Endodermal cell (in vitro differentiated cells): ENCODE measurements at regions not wholly inside any gene's neighbourhood (a gene's known extent, or its start where the extent isn't known, plus 50 kb on each side); places are given as distances from the start of the nearest gene placed in this dataset.

ENCODE experiments used
- DNase-seq: peaks from one replicate; pipeline ENCODE4 v3.0.0-alpha.2; 2017
- H3K27ac ChIP-seq: 2 replicates; pipeline ENCODE4 v1.5.1; 2013; ENCODE audit warnings: mild to moderate bottlenecking, low read depth, low read length, moderate library complexity
- H3K27me3 ChIP-seq: 2 replicates; pipeline ENCODE4 v1.6.1; 2013; ENCODE audit warnings: mild to moderate bottlenecking, low read length, moderate library complexity; ENCODE audit not compliant: insufficient read depth, control insufficient read depth, poor library complexity, severe bottlenecking
- H3K36me3 ChIP-seq: 2 replicates; pipeline ENCODE4 v1.7.0; 2013; ENCODE audit warnings: mild to moderate bottlenecking, low read length, moderate library complexity; ENCODE audit not compliant: control insufficient read depth, insufficient read depth
- H3K4me1 ChIP-seq: one replicate; pipeline ENCODE4 v1.7.0; 2013; ENCODE audit warnings: low read length; ENCODE audit not compliant: control insufficient read depth, insufficient read depth
- H3K4me3 ChIP-seq: 2 replicates; pipeline ENCODE4 v1.5.1; 2013; ENCODE audit warnings: mild to moderate bottlenecking, low read length, moderate library complexity
- H3K9ac ChIP-seq: 2 replicates; pipeline ENCODE4 v1.6.1; 2013; ENCODE audit warnings: mild to moderate bottlenecking, low read length, moderate library complexity; ENCODE audit not compliant: poor library complexity, severe bottlenecking; ENCODE audit errors: extremely low read depth
- H3K9me3 ChIP-seq: 2 replicates; pipeline ENCODE4 v1.6.1; 2013; ENCODE audit warnings: mild to moderate bottlenecking, low read length, moderate library complexity; ENCODE audit not compliant: control insufficient read depth
- H3K27ac Mint-ChIP-seq: 2 replicates; pipeline ENCODE4 v1.8.0; 2020; ENCODE audit warnings: mixed read lengths
- H3K27me3 Mint-ChIP-seq: 2 replicates; pipeline ENCODE4 v1.8.0; 2021; ENCODE audit warnings: mild to moderate bottlenecking, mixed read lengths; ENCODE audit not compliant: insufficient read depth
- H3K36me3 Mint-ChIP-seq: 2 replicates; pipeline ENCODE4 v1.8.0; 2020; ENCODE audit warnings: low read depth, mixed read lengths
- H3K4me1 Mint-ChIP-seq: 2 replicates; pipeline ENCODE4 v1.8.0; 2020; ENCODE audit warnings: mixed read lengths
- H3K4me3 Mint-ChIP-seq: 2 replicates; pipeline ENCODE4 v1.8.0; 2020; ENCODE audit warnings: mild to moderate bottlenecking, moderate library complexity, mixed read lengths
- H3K9me3 Mint-ChIP-seq: 2 replicates; pipeline ENCODE4 v1.8.0; 2020; ENCODE audit warnings: mild to moderate bottlenecking, mixed read lengths
- CTCF ChIP-seq: fragments of 200-600 bp; sonication (generic); conservative IDR thresholded peaks from 2 replicates; pipeline ENCODE4 v1.5.0; 2021; ENCODE audit warnings: antibody characterized with exemption, mild to moderate bottlenecking
- WGBS, 2 experiments: methylation state at CpG; one replicate each; pipeline versions ENCODE4 v1.1.5 to v1.1.7; 2013; ENCODE audit warnings: missing lambda C conversion rate in 2 of 2, mixed read lengths in 1 of 2; ENCODE audit not compliant: insufficient coverage in 1 of 2, insufficient read length in 1 of 2; 5-methylcytosine and 5-hydroxymethylcytosine counted together

- H3K4me3 Mint-ChIP-seq, result no peak overlapping the region
- peaks cover 1% of the 10 kb centered on the region for H3K9me3 Mint-ChIP-seq
- H3K36me3 Mint-ChIP-seq, result no peaks in the 10 kb centered on the region
- no peaks in the 10 kb centered on the region for H3K4me1 Mint-ChIP-seq
- no peak overlapping the region for H3K27ac Mint-ChIP-seq
- Histone ChIP-seq H3K4me3 (no peak overlapping the region), H3K36me3 (no peaks in the 10 kb centered on the region), H3K9me3 (no peaks in the 10 kb centered on the region), H3K27me3 (peaks cover 100% of the 10 kb centered on the region), H3K4me1 (no peaks in the 10 kb centered on the region), H3K9ac (no peak overlapping the region), H3K27ac (no peak overlapping the region)
- TF ChIP-seq CTCF, result no peak
- no peak for DNase-seq
- H3K27me3 Mint-ChIP-seq, result peaks cover 100% of the 10 kb centered on the region
- WGBS, 2 experiments, result 87 to 91% methylated on average over 4 to 5 of the region's 5 CpGs
Measured at GRCh38 chr9:107809871-107810460, 320.4 kb upstream of the KLF4 start.

- DNase-seq, result no peak
- Histone ChIP-seq H3K9ac (no peak overlapping the region), H3K27ac (no peak overlapping the region), H3K4me3 (no peak overlapping the region), H3K36me3 (no peaks in the 10 kb centered on the region), H3K4me1 (no peaks in the 10 kb centered on the region), H3K27me3 (peaks cover 100% of the 10 kb centered on the region), H3K9me3 (no peaks in the 10 kb centered on the region)
- H3K4me3 Mint-ChIP-seq, result no peak overlapping the region
- no peak for TF ChIP-seq CTCF
- peaks cover 100% of the 10 kb centered on the region for H3K27me3 Mint-ChIP-seq
- no peak overlapping the region for H3K27ac Mint-ChIP-seq
- 86 to 100% methylated on average over 4 of the region's 4 CpGs for WGBS, 2 experiments
- no peaks in the 10 kb centered on the region for H3K4me1 Mint-ChIP-seq
- H3K36me3 Mint-ChIP-seq, result no peaks in the 10 kb centered on the region
- no peaks in the 10 kb centered on the region for H3K9me3 Mint-ChIP-seq
Measured at GRCh38 chr9:107807183-107807582, 317.6 kb upstream of the KLF4 start.

- H3K27ac ChIP-seq, result no peak overlapping the region
- H3K9me3 ChIP-seq, result no peaks in the 10 kb centered on the region
- H3K27me3 Mint-ChIP-seq, result peaks cover 98% of the 10 kb centered on the region
- H3K4me1 Mint-ChIP-seq, result no peaks in the 10 kb centered on the region
- H3K27me3 ChIP-seq, result peaks cover 100% of the 10 kb centered on the region
- no peak for DNase-seq
- WGBS, 2 experiments, result 82 to 86% methylated on average over 2 of the region's 2 CpGs
- H3K4me3 ChIP-seq, result no peak overlapping the region
- H3K9me3 Mint-ChIP-seq, result no peaks in the 10 kb centered on the region
- H3K4me1 ChIP-seq, result no peaks in the 10 kb centered on the region
- H3K9ac ChIP-seq, result no peak overlapping the region
- no peaks in the 10 kb centered on the region for H3K36me3 Mint-ChIP-seq
- no peaks in the 10 kb centered on the region for H3K36me3 ChIP-seq
- no peak overlapping the region for H3K4me3 Mint-ChIP-seq
- no peak overlapping the region for H3K27ac Mint-ChIP-seq
- TF ChIP-seq CTCF, result no peak
Measured at GRCh38 chr9:107805201-107805600, 315.6 kb upstream of the KLF4 start.
